ENCODE measurements at regions not wholly inside any gene's neighbourhood (a gene's known extent, or its start where the extent isn't known, plus 50 kb on each side); places are given as distances from the start of the nearest gene placed in this dataset.

DNA sequence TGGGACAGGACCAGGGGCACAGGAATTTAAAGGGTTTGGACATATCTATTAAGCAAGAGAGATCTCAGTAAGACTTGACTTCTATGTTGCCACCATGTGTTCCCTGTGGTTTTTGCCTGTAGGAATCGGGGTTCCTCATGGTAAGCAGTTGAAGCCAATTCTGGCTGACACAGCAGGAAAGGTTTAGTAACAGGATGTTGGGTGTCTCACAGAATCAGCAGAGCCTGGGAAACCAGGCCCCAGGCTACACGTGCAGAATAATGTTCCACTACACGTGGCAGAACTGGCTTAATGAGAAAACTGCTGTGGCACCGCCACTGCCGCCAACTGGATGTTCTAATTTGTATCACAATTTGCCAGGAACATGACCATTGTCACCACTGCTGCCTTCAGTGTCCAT is 264.6 kb upstream of the PLET1 start:
- peak; percentile 21 for DNase-seq
- TF ChIP-seq, protein P1, sequence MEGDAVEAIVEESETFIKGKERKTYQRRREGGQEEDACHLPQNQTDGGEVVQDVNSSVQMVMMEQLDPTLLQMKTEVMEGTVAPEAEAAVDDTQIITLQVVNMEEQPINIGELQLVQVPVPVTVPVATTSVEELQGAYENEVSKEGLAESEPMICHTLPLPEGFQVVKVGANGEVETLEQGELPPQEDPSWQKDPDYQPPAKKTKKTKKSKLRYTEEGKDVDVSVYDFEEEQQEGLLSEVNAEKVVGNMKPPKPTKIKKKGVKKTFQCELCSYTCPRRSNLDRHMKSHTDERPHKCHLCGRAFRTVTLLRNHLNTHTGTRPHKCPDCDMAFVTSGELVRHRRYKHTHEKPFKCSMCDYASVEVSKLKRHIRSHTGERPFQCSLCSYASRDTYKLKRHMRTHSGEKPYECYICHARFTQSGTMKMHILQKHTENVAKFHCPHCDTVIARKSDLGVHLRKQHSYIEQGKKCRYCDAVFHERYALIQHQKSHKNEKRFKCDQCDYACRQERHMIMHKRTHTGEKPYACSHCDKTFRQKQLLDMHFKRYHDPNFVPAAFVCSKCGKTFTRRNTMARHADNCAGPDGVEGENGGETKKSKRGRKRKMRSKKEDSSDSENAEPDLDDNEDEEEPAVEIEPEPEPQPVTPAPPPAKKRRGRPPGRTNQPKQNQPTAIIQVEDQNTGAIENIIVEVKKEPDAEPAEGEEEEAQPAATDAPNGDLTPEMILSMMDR (IDR thresholded peaks at IDR 0.05), result no peak
- Histone ChIP-seq H3K9me3 (no peaks in the 10 kb centered on the region), H3K4me1 (peaks cover 3% of the 10 kb centered on the region), H3K27ac (peak overlapping the region; percentile 36), H3K27me3 (no peaks in the 10 kb centered on the region), H3K4me3 (no peak overlapping the region), H3K36me3 (no peaks in the 10 kb centered on the region), H3K9ac (ENCODE audit: low read depth in 2 of 2, low read length in 2 of 2) (no peak overlapping the region)
- intact Hi-C loops (cut with DNase I), result no loop called here

DNA sequence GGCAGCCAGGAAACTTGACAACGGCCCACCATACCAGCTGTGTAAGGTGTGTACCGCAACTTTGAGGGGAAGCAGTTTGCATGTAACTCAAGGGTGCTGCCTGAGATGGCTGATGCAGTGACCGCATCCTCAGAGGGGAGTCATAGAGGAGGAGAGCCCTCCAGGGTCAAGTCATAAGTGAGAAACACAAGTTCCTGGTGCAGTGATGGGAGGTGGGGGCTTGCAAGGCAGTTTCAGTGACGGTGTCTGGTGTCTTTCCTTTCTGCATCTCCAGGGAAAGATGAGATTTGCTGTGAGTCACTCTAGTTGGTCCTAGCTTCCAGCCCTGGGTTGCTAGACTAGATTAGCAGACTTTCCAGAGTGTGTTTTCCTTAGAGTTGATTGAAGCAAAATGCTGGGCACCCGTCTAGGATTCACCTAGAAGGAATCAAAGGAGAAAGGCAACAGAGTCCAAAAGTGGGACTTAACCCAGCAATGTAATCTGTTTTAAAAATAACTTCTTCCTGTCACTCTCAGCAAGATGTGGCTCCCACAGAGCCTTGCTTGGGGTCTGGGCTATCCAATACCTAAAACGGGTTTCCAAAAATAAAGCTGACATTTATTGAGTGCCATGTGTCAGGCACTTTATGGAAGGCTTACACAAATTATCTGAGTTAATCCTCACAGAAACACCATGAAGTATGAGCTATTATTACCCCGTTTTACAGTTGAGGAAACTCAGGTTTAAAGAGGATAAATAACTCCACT is 265.4 kb upstream of the PLET1 start:
- Histone ChIP-seq H3K27me3 (no peaks in the 10 kb centered on the region), H3K4me3 (no peak overlapping the region), H3K36me3 (no peaks in the 10 kb centered on the region), H3K27ac (no peak overlapping the region), H3K9ac (ENCODE audit: low read depth in 2 of 2, low read length in 2 of 2) (no peak overlapping the region), H3K4me1 (peaks cover 3% of the 10 kb centered on the region), H3K9me3 (no peaks in the 10 kb centered on the region)
- TF ChIP-seq, protein P1 (IDR thresholded peaks at IDR 0.05), result no peak
- intact Hi-C loops (cut with DNase I), result no loop called here
- DNase-seq, result no peak

DNA sequence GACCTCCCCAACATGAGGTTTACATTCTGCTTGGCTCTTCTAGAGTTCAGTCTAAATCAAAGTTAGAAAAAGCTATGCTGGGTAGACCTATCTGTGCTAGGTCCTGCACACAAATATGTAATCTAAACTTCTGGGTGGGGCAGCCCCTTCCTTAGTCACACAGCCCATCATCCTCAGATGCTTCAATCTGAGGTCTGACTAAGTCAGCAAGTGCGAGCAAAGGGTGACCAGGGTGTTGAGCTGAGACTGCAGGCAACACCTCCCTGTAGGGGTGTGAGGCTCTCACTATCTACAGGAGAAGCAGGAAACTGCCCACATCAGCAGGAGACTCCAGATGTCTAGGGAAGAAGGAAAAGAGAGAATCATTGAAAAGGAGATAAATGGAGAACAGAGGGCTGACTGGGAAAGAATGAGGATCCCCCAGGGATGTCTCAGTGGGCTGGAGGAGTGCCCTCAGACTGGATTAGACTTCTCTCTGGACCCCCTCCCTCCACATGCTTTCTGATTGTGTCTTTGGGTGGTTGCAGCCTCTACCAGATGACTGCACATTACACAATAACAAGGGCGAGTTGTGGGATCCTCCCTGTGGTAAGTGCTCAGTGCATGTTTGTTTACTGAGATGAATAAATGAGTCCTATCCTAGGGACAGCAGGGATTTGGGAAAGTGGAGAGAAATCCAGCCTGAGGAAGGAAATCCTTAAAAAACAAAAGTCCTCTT is 266.2 kb upstream of the PLET1 start:
- H3K4me1 ChIP-seq, result peaks cover 3% of the 10 kb centered on the region
- DNase-seq, result no peak

DNA sequence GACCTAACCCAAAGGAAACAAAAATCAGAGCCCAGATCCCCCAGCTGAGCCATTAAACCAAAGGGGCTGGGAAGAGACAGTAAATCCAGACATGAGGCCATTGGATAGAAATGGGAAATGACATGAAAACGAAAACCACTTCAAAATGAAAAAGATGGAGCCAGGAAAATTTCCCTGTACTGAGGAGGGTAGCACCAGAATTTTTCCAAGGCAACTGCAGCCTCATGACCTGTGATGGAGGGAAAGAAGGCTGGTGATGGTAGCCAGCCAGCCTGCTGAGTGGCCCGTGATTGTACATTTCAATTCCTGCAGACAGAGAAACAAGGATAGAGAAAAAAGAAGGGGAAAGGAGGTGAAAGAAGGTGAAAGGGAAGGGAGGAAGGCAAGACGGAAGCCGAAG is 268.4 kb upstream of the PLET1 start:
- Histone ChIP-seq H3K4me1 (peaks cover 3% of the 10 kb centered on the region), H3K4me3 (no peak overlapping the region), H3K36me3 (no peaks in the 10 kb centered on the region), H3K27ac (no peak overlapping the region), H3K9me3 (no peaks in the 10 kb centered on the region), H3K9ac (ENCODE audit: low read depth in 2 of 2, low read length in 2 of 2) (no peak overlapping the region), H3K27me3 (no peaks in the 10 kb centered on the region)
- no peak for DNase-seq
- intact Hi-C loops (cut with DNase I), result no loop called here
- TF ChIP-seq, protein P1 (IDR thresholded peaks at IDR 0.05), result no peak

More for the DNA sequence above, 266.2 kb upstream of the PLET1 start:
- H3K9ac ChIP-seq (ENCODE audit: low read depth in 2 of 2, low read length in 2 of 2), result no peak overlapping the region
- no peaks in the 10 kb centered on the region for H3K9me3 ChIP-seq
- intact Hi-C loops (cut with DNase I), result no loop called here
- H3K4me3 ChIP-seq, result no peak overlapping the region
- no peaks in the 10 kb centered on the region for H3K36me3 ChIP-seq
- no peak overlapping the region for H3K27ac ChIP-seq
- TF ChIP-seq, protein P1 (IDR thresholded peaks at IDR 0.05), result no peak
- no peaks in the 10 kb centered on the region for H3K27me3 ChIP-seq

DNA sequence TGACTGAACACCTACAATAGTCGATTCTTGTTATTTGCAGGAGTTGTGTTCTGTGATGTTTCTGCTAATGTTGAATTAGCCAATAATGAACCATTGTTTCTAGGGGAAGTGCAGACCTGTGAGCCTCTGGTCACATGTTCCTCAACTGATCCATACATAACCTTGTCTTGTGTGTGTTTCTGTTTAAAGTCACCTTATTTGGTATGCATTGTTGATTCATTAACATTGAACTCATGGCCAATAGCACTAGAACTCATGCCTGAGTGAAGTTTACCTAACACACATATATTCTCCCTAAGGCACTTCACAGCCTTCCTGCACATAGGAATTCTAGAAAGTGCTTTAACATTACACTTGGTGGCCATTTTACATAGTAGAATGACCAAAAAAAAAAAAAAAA is 271.8 kb upstream of the PLET1 start:
- no peaks in the 10 kb centered on the region for H3K4me1 ChIP-seq
- intact Hi-C loops (cut with DNase I), result no loop called here
- H3K27ac ChIP-seq, result no peak overlapping the region

More for the DNA sequence above, 271.8 kb upstream of the PLET1 start:
- Histone ChIP-seq H3K4me3 (no peak overlapping the region), H3K27me3 (no peaks in the 10 kb centered on the region), H3K9me3 (no peaks in the 10 kb centered on the region), H3K36me3 (no peaks in the 10 kb centered on the region), H3K9ac (ENCODE audit: low read depth in 2 of 2, low read length in 2 of 2) (no peak overlapping the region)
- no peak for DNase-seq
- TF ChIP-seq, protein P1 (IDR thresholded peaks at IDR 0.05), result no peak

All from colonic mucosa (tissue), 4 donors.